ENCODE measurements at regions not wholly inside any gene's neighbourhood (a gene's known extent, or its start where the extent isn't known, plus 50 kb on each side); places are given as distances from the start of the nearest gene placed in this dataset.

DNA sequence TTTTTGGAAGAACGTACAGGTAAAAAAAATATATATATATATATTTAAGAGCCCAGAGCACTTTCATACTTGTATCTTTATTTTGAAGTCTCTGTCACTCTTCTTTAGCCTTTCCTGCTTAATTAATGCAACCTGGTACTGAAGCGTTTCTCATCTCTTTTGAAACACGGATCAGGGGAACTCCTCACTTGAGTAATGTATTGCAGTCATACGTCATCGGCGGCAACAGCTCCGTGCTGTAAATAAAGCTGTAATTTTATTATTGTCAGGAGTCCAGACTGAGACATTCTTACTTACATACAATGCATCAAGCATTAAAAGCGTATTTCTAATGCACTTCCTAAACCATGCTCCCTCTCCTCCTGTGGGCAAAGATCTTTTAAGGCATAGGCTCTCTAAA is 514.7 kb downstream of the SOX11 start:
- DNase-seq (ENCODE audit: low spot score): no peak

DNA sequence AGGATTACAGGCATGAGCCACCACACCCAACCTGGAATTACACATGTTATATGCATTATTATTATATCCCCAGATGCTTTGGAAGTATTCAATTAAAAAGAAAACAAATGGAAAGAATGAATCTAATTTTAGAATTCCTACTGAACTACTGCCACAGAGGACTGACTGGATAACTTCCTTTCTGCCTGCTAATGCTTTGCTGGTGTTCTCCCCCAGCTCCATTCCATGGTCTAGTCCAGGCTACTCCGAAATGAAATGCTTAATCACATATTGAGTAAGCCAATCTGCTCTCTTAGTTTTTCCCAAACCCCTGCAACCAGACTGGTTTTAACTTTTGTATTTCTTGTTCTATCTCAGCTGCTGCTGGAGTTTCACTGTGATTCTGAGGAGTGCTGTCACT is 519.1 kb downstream of the SOX11 start:
- no peak for DNase-seq (ENCODE audit: low spot score)

DNA sequence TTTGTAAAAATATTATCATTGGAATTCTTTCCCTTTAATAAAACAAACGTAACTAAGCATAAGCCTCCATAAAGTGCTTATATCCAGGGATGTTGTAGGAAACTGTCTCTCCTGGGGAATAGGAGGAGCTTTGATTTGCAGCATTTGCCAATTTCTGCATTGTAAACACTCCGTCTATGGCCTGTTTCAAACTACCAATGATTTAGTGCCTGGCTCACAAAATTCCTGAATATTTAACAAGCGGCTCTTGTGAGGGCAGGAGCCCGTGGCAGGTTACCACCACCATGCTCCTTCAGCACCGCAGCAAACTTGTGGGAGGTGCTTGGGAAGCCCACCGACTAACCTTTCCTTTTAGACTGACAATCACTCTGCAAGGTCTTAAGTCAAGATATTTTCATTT is 520.3 kb downstream of the SOX11 start:
- no peak for DNase-seq (ENCODE audit: low spot score)

DNA sequence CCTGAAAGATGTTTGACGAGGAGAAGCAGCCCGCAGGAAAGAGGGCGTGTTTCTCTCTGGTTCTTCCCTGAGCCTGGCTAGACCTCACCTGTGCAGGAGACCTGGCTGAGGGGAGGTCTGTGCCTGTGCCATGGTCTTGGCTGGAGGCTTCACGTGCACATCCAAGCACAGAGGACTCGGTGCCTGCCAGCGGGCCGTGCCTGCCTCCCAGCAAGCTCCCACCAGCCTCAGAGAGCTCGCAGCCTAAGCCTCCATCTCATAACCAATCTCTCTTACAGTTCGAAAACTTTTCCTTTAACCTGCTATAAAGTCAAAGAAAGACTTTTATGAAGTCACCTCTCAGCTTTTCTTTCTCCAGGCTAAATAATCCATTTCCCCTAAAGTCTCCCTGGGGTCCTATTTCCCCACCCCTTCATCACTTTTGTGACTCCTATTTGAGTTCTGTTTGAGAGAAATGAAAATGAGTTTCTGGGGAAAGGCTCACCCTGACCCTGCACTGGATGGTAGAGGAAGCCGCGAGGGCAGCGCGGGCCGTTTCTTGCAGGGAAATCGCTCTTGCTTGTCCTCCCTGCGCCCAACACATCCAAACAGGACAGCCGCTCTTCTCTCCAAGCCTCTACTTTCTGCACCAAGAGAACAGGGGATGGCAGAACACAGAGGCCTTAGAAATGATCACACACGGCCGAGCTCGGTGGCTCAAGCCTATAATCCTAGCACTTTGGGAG is 521.0 kb downstream of the SOX11 start:
- DNase-seq (ENCODE audit: low spot score): no peak

DNA sequence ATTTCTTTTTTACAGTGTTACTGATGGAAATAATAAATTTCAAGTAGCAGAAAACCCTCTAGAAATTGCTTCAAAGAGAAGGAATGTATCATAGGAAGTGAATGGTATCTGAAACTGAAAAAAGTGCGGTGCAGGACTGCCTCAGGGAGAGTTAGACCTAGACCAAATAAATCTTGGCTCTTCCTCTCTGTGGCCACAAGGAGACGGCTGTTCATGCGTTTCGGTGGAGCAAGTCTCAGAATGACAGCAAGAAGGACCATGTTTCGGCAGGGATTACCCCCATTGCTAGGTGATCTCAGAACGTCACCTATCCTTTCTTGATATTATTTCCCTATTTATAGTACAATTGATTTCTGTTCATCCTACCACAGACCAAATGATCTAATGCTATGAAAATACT is 522.3 kb downstream of the SOX11 start:
- no peak for DNase-seq (ENCODE audit: low spot score)

DNA sequence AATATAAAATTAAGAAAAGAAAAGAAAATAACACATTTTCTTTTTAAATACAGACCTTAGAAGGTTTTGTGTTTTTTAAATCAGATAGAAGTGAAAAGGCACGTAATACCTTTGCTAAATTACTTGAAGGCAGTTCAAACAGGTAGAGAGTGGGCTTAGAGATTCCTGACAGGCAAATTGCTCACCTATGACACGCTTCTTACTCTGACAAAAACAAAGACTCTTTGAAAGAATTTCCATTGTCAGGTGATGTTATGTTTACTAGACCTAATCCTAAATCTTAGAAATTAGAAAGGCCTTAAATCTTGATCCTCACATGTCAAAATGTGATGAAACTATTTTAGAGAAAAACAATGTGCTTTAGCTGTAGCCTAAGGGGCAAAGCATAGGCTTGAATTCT is 522.9 kb downstream of the SOX11 start:
- no peak for DNase-seq (ENCODE audit: low spot score)

DNA sequence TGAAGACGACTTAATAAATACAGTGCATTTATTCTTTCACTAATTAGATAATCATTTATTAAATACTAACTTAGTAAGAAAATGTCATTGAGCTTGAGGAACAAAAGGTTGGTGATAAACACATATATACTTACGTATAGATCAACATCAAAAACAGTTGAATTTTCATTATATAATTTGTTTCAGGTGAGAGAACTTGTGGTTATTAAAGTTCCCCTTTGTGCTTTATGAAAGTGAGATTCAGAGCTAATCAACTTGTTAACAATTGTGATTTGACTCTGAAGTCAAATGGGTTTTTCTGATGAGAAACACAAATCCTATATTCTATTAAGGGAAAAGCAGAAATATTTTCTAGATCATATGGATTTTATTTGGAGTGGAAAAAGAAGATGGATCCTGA is 524.0 kb downstream of the SOX11 start:
- no peak for DNase-seq (ENCODE audit: low spot score)

- no peak for DNase-seq (ENCODE audit: low spot score)
Observed at GRCh38 chr2:6218926-6219325, 526.7 kb downstream of the SOX11 start.

GRCh38 chr2:6219906-6220305 is 527.7 kb downstream of the SOX11 start:
- DNase-seq (ENCODE audit: low spot score): no peak

DNA sequence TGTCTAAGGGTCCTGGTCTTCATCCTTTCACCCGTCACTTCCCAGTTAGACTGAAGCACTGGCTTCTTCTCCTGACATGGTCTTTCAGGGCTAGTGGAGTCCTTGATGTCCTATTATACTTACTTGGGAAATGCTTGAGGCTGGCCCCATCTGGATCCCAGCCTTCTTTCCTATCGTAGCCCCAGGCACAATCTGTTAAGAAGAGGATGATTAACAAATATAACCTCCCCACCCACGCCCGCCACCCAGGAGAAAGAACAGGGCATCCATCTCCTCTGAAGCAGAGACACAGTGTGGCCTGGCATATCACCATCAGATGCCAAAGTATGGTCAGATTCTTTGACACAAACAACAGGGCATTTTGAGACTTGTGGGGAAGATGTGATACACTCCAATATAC is 530.1 kb downstream of the SOX11 start:
- DNase-seq (ENCODE audit: low spot score): no peak

DNA sequence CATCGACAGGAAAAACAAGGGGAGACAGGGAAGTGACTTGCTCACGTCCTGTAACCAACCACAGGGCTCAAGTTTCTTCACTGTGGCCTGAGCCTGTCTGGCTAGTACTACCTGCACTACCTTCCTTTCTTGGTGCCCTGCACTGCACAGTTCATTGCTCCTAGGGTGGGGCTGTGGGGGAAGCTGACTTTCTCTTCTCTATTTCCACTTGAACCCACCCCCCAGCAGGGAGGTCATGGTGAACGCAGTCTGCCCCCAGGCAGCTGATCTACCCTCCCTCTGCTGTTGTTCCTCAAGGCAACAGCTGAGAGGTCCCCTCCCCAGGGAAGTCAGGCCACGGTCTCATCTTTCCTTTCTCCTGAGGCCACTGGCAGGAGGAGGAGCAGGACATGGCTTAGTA is 532.1 kb downstream of the SOX11 start:
- DNase-seq (ENCODE audit: low spot score): no peak

DNA sequence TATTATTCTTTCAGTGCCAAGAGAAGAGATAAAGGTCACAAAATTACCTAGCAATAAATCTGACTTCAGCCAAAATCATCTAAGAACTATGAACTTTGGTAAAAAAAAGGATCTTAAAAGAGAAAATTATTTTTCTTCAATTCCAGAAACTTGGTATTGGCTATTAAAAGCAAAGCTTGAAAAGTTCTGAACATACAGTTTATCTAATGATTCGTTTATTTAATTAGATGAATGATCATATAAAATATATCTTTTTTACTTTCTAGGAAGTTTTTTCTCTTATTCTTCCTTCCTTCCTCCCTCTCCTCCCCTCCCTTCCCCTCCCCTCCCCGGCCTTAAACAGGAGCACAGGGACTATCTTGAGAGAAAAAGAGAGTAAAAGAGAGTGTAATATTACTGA is 536.1 kb downstream of the SOX11 start:
- no peak for DNase-seq (ENCODE audit: low spot score)

GRCh38 chr2:6231166-6231565 is 539.0 kb downstream of the SOX11 start:
- DNase-seq (ENCODE audit: low spot score): no peak

DNA sequence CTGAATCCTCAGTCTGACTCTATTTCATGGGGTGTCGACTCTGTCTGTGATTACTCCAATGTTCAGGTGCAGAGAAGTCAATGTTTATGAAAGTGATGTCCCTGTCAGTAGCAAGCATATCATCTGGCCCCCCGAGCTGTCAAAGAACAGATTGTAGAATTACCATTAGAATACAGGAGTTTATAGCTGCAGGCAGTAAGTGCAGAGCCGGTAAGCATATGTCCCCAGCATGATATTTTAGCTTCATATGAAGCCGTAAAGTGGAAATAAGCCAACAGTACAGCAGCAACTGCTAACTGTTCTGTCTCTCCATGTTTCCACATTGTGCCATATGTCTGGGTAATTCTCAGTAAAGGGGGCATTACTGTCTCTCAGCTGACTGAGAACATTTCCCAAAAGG is 541.8 kb downstream of the SOX11 start:
- no peak for DNase-seq (ENCODE audit: low spot score)

DNA sequence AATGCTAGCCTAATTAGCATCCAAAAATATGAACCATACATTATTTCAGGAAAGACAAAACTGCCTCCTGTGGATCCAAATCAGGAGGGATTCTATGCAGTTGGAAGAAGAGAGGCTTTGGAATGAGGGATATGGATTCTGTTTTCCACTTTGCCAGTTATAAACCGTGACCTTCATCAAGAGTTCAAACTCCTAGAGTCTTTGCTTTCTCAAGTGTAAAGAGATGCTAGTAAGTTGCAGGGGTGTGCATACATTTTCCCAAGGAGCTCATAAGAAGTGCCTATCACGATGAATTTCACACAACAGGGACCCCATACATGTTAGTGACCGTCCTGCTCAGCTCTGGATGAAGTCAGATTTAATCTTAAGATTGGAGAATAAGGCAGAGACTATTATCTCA is 542.5 kb downstream of the SOX11 start:
- no peak for DNase-seq (ENCODE audit: low spot score)

GRCh38 chr2:6236317-6236716 is 544.1 kb downstream of the SOX11 start:
- DNase-seq (ENCODE audit: low spot score): no peak

DNA sequence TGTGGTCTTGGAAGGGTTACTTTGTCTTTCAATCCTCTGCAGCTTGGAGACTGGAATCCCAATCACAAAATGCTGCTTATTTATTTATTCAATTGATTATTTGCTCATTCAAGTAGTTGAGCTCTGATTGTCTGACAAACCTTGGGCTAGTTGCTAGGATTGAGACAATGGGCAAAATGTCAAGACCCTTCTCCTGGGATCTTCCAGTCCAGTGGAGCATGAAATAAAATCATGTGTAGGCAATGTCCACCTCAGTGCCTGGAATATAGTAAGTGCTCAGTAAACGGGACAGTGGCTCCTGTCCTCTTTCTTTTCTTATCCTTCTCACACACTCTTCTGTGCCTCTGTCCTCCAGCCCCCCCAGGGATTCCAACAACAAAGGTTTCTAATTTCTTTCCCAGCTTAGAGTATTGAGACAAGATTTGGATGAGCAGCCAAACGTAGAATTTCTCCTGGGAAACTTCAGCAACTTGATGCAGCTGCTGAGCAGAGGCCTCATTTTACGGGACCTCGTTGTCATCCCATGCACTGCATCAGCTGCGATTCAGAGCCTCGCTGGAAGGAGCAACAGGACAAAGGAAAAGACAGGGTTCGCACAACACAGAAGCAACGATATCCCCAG is 545.0 kb downstream of the SOX11 start:
- DNase-seq (ENCODE audit: low spot score): no peak

GRCh38 chr2:6249557-6249956 is 557.4 kb downstream of the SOX11 start:
- DNase-seq (ENCODE audit: low spot score): no peak

DNA sequence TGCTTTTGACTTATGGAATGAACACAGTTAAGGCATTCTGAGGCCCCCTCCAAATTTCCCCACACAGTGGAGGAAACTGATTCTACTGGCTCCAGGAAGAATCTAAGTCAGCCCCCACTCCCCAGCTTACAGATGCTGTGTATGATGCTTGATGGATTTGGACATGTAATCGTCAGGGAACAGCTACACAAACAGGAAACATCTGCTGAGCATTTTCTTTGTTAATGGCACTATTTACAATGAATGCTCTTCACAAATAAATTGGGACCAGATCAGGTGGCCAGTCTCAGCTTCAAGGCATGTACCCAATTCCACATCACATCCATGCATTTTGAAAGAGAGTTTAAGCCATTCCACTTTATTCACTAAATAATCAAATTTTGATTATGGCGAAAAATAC is 562.3 kb downstream of the SOX11 start:
- DNase-seq (ENCODE audit: low spot score): no peak

GRCh38 chr2:6264198-6264597 is 572.0 kb downstream of the SOX11 start:
- no peak for DNase-seq (ENCODE audit: low spot score)

GRCh38 chr2:6281524-6281923 is 584.2 kb downstream of the CMPK2 start:
- no peak for DNase-seq (ENCODE audit: low spot score)

GRCh38 chr2:6283259-6283658 is 582.4 kb downstream of the CMPK2 start:
- DNase-seq (ENCODE audit: low spot score): no peak

GRCh38 chr2:6287406-6287805 is 578.3 kb downstream of the CMPK2 start:
- DNase-seq (ENCODE audit: low spot score): no peak

DNA sequence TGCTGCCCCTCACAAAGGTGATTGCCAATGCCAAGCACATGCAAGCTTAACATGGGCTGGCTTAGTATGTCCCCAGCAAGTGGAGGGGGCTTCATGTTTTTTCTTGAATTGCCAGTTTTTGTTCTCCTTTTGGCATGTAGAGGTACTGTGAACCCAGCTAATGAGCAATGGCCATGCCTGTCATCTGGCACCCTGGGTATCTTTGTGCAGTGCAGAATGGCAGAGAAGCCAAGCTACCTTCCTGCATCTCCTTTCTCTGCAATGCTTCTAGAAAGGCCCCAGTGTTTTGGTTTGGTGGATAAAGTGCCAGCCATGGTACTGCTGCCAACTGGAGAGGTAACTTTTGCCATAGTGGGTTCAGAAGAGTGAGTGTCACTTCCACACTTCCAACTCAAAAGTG is 576.9 kb downstream of the CMPK2 start:
- DNase-seq (ENCODE audit: low spot score): no peak
